GM18505 (cell line): ENCODE measurements at regions not wholly inside any gene's neighbourhood (a gene's known extent, or its start where the extent isn't known, plus 50 kb on each side); places are given as distances from the start of the nearest gene placed in this dataset.
"Not testable (repeated sequence)": the region's sequence is repeated elsewhere in the genome, so short reads cannot be mapped to it uniquely, and the experiment has no call there.

Source experiments
- ATAC-seq: cut with Tn5 transposase; IDR thresholded peaks from one replicate; pipeline ENCODE4 v1.9.1; 2021; ENCODE audit not compliant: unreplicated experiment
- POLR2A ChIP-seq: IDR thresholded peaks from 4 replicates; pipeline ENCODE4 v1.6.1; 2011; ENCODE audit warnings: borderline replicate concordance; ENCODE audit not compliant: insufficient read depth, insufficient read length; ENCODE audit errors: extremely low read depth

- no peak for ATAC-seq
- TF ChIP-seq POLR2A, result no peak
These were observed 147.5 kb downstream of the CAVIN4 start for GRCh38 chr9:100725371-100725770.

- no peak for ATAC-seq
- no peak for TF ChIP-seq POLR2A
These were observed 151.5 kb downstream of the CAVIN4 start for GRCh38 chr9:100729336-100729895.

- no peak for ATAC-seq
- TF ChIP-seq POLR2A, result no peak
These were observed 152.2 kb downstream of the CAVIN4 start for GRCh38 chr9:100730086-100730485.

- ATAC-seq, result no peak
These were observed 153.2 kb downstream of the CAVIN4 start for GRCh38 chr9:100731038-100731556.

GRCh38 chr9:100731557-100731956 is 153.7 kb downstream of the CAVIN4 start:
- ATAC-seq, result no peak
- no peak for TF ChIP-seq POLR2A

More at GRCh38 chr9:100731038-100731556, 153.2 kb downstream of the CAVIN4 start:
- TF ChIP-seq POLR2A, result no peak

GRCh38 chr9:100739208-100739607 is 161.3 kb downstream of the CAVIN4 start:
- no peak for TF ChIP-seq POLR2A
- no peak for ATAC-seq

- TF ChIP-seq POLR2A, result no peak
- no peak for ATAC-seq
These were observed 161.8 kb downstream of the CAVIN4 start for GRCh38 chr9:100739666-100740065.

- ATAC-seq, result not testable (repeated sequence)
These were observed 171.1 kb downstream of the CAVIN4 start for GRCh38 chr9:100748930-100749329.

GRCh38 chr9:100756217-100756616 is 178.3 kb downstream of the CAVIN4 start:
- no peak for TF ChIP-seq POLR2A
- ATAC-seq, result no peak

GRCh38 chr9:100759215-100759614 is 181.3 kb downstream of the CAVIN4 start:
- TF ChIP-seq POLR2A, result no peak
- no peak for ATAC-seq

- ATAC-seq, result no peak
- no peak for TF ChIP-seq POLR2A
These were observed 183.5 kb downstream of the CAVIN4 start for GRCh38 chr9:100761276-100761802.

GRCh38 chr9:100774326-100774725 is 196.4 kb downstream of the CAVIN4 start:
- no peak for ATAC-seq
- no peak for TF ChIP-seq POLR2A

- no peak for ATAC-seq
- TF ChIP-seq POLR2A, result no peak
These were observed 197.1 kb downstream of the CAVIN4 start for GRCh38 chr9:100774962-100775361.

GRCh38 chr9:100775912-100776311 is 198.0 kb downstream of the CAVIN4 start:
- no peak for ATAC-seq
- no peak for TF ChIP-seq POLR2A

GRCh38 chr9:100784755-100785154 is 206.9 kb downstream of the CAVIN4 start:
- ATAC-seq, result no peak
- TF ChIP-seq POLR2A, result no peak

- TF ChIP-seq POLR2A, result no peak
- ATAC-seq, result no peak
These were observed 208.1 kb downstream of the CAVIN4 start for GRCh38 chr9:100785946-100786345.
